GM23338 (cell line): ENCODE measurements at regions not wholly inside any gene's neighbourhood (a gene's known extent, or its start where the extent isn't known, plus 50 kb on each side); places are given as distances from the start of the nearest gene placed in this dataset.
"Not testable (repeated sequence)": the region's sequence is repeated elsewhere in the genome, so short reads cannot be mapped to it uniquely, and the experiment has no call there.

Source experiments
- ATAC-seq: fragments of 200-7000 bp; cut with Tn5 transposase; 3 replicates; pipeline ENCODE4 v1.9.1; 2020
- DNase-seq: peaks from one replicate; pipeline ENCODE4 v3.0.0-alpha.2; 2015; ENCODE audit warnings: low spot score
- H2AFZ ChIP-seq: fragments of 200-600 bp; sonication (generic); 2 replicates; pipeline ENCODE4 v1.8.0; 2016; ENCODE audit warnings: antibody characterized with exemption, mild to moderate bottlenecking, moderate library complexity
- H3F3A ChIP-seq: fragments of 200-600 bp; sonication (generic); replicated peaks from 2 replicates; pipeline ENCODE4 v1.8.0; 2017; ENCODE audit warnings: antibody characterized with exemption, mixed run types, low read depth
- H3K27ac ChIP-seq: fragments of 200-600 bp; sonication (generic); 2 replicates; pipeline ENCODE4 v1.6.1; 2016; ENCODE audit warnings: low read depth
- H3K27me3 ChIP-seq: fragments of 200-600 bp; sonication (generic); 2 replicates; pipeline ENCODE4 v1.8.0; 2016; ENCODE audit warnings: mild to moderate bottlenecking, mixed run types, moderate library complexity; ENCODE audit not compliant: insufficient read depth
- H3K36me3 ChIP-seq: fragments of 200-600 bp; sonication (generic); 2 replicates; pipeline ENCODE4 v1.8.0; 2016; ENCODE audit warnings: mild to moderate bottlenecking; ENCODE audit not compliant: insufficient read depth
- H3K4me1 ChIP-seq: fragments of 200-600 bp; sonication (generic); 2 replicates; pipeline ENCODE4 v1.8.0; 2016; ENCODE audit warnings: mild to moderate bottlenecking, moderate library complexity; ENCODE audit not compliant: insufficient read depth
- H3K4me2 ChIP-seq: fragments of 200-600 bp; sonication (generic); 2 replicates; pipeline ENCODE4 v1.7.1; 2017; ENCODE audit warnings: mixed run types
- H3K4me3 ChIP-seq: fragments of 200-600 bp; sonication (generic); 2 replicates; pipeline ENCODE4 v1.6.1; 2016; ENCODE audit warnings: mixed run types
- H3K79me2 ChIP-seq: fragments of 200-600 bp; sonication (generic); replicated peaks from 2 replicates; pipeline ENCODE4 v1.8.0; 2017; ENCODE audit warnings: mild to moderate bottlenecking; ENCODE audit not compliant: insufficient read depth
- H3K9me2 ChIP-seq: fragments of 200-600 bp; sonication (generic); 2 replicates; pipeline ENCODE4 v1.8.0; 2017; ENCODE audit not compliant: insufficient read depth
- H4K20me1 ChIP-seq: fragments of 200-600 bp; sonication (generic); replicated peaks from 2 replicates; pipeline ENCODE4 v1.8.0; 2017; ENCODE audit warnings: mild to moderate bottlenecking; ENCODE audit not compliant: insufficient read depth
- H3K27ac Mint-ChIP-seq: 2 replicates; pipeline ENCODE4 v1.8.0; 2020; ENCODE audit warnings: inconsistent platforms, mild to moderate bottlenecking, moderate library complexity, mixed read lengths
- H3K27me3 Mint-ChIP-seq: 3 replicates; pipeline ENCODE4 v1.8.0; 2022; ENCODE audit warnings: low read depth, mild to moderate bottlenecking, moderate library complexity, mixed read lengths, inconsistent platforms; ENCODE audit not compliant: insufficient read depth, poor library complexity
- H3K36me3 Mint-ChIP-seq: 3 replicates; pipeline ENCODE4 v1.8.0; 2021; ENCODE audit warnings: low read depth, mild to moderate bottlenecking, inconsistent platforms, moderate library complexity, mixed read lengths
- H3K4me1 Mint-ChIP-seq: 3 replicates; pipeline ENCODE4 v1.8.0; 2020; ENCODE audit warnings: mild to moderate bottlenecking, inconsistent platforms, mixed read lengths
- H3K4me3 Mint-ChIP-seq: 3 replicates; pipeline ENCODE4 v1.8.0; 2021; ENCODE audit warnings: moderate library complexity, mild to moderate bottlenecking, inconsistent platforms, mixed read lengths
- H3K9me3 Mint-ChIP-seq: 3 replicates; pipeline ENCODE4 v1.8.0; 2020; ENCODE audit warnings: moderate library complexity, mild to moderate bottlenecking, inconsistent platforms, mixed read lengths
- CTCF ChIP-seq, 2 experiments: fragments of 200-600 bp in 1 of 2; sonication (generic) in 1 of 2; conservative IDR thresholded peaks; 2 replicates each; pipeline versions ENCODE4 v1.5.1 to v1.6.1; 2016 to 2017; ENCODE audit warnings: antibody characterized with exemption in 2 of 2, low read depth in 2 of 2, mild to moderate bottlenecking in 2 of 2, moderate library complexity in 1 of 2
- EZH2 ChIP-seq: fragments of 200-600 bp; sonication (generic); IDR thresholded peaks from one replicate; pipeline ENCODE4 v1.8.0; 2017; ENCODE audit warnings: antibody characterized with exemption, mild to moderate bottlenecking, low read depth; ENCODE audit not compliant: unreplicated experiment
- JUNB ChIP-seq: IDR thresholded peaks from one replicate; pipeline ENCODE4 v1.6.1; 2016; ENCODE audit warnings: antibody characterized with exemption; ENCODE audit not compliant: unreplicated experiment
- NANOG ChIP-seq: IDR thresholded peaks from 2 replicates; pipeline ENCODE4 v1.6.1; 2016; ENCODE audit warnings: antibody characterized with exemption, borderline replicate concordance
- POLR2AphosphoS5 ChIP-seq: IDR thresholded peaks from 2 replicates; pipeline ENCODE4 v1.6.1; 2016; ENCODE audit warnings: antibody characterized with exemption, low read depth
- STAT1 ChIP-seq: IDR thresholded peaks from one replicate; pipeline ENCODE4 v1.6.1; 2016; ENCODE audit warnings: antibody characterized with exemption; ENCODE audit not compliant: unreplicated experiment
- ZNF114 ChIP-seq: fragments of 250-450 bp; sonication (Bioruptor Pico); IDR thresholded peaks from 2 replicates; pipeline ENCODE4 v1.5.0; 2020; ENCODE audit warnings: mild to moderate bottlenecking, moderate library complexity
- TF ChIP-seq, protein P1 (sequence below): IDR thresholded peaks from 2 replicates; pipeline ENCODE4 v1.6.1; 2016; ENCODE audit warnings: antibody characterized with exemption
- TF ChIP-seq, protein P2 (sequence below): IDR thresholded peaks from one replicate; pipeline ENCODE4 v1.6.1; 2018; ENCODE audit warnings: antibody characterized with exemption; ENCODE audit not compliant: unreplicated experiment

- TF ChIP-seq, protein P1, sequence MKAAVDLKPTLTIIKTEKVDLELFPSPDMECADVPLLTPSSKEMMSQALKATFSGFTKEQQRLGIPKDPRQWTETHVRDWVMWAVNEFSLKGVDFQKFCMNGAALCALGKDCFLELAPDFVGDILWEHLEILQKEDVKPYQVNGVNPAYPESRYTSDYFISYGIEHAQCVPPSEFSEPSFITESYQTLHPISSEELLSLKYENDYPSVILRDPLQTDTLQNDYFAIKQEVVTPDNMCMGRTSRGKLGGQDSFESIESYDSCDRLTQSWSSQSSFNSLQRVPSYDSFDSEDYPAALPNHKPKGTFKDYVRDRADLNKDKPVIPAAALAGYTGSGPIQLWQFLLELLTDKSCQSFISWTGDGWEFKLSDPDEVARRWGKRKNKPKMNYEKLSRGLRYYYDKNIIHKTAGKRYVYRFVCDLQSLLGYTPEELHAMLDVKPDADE = no peak
Observed at GRCh38 chr6:97977084-97977483, 694.1 kb upstream of the MMS22L start (continued).

GRCh38 chr6:97978855-97979271, 695.8 kb upstream of the MMS22L start:
- DNase-seq (peak; percentile 80), ATAC-seq (peak; percentile 96)
- Mint-ChIP-seq H3K9me3 (no peaks in the 10 kb centered on the region), H3K27ac (no peak overlapping the region), H3K36me3 (no peaks in the 10 kb centered on the region), H3K27me3 (peaks cover 2% of the 10 kb centered on the region), H3K4me3 (no peak overlapping the region), H3K4me1 (no peaks in the 10 kb centered on the region; the same call in 2 of the 3 replicates)
- TF ChIP-seq EZH2 (no peak), CTCF (conservative IDR thresholded peaks at IDR 0.05; ENCODE audit: low read depth in 2 of 2) (peak; percentile 69 to 74)
- Histone ChIP-seq H3K27ac (peak overlapping the region; percentile 51; the same call in 1 of the 2 replicates), H3K27me3 (no peaks in the 10 kb centered on the region), H4K20me1 (no peaks in the 10 kb centered on the region), H3K9me2 (no peaks in the 10 kb centered on the region), H3K36me3 (no peaks in the 10 kb centered on the region), H3K4me2 (no peak overlapping the region), H2AFZ (peak overlapping the region; percentile 30), H3K4me1 (no peaks in the 10 kb centered on the region), H3K4me3 (no peak overlapping the region), H3F3A (no peaks in the 10 kb centered on the region), H3K79me2 (no peaks in the 10 kb centered on the region)

DNA sequence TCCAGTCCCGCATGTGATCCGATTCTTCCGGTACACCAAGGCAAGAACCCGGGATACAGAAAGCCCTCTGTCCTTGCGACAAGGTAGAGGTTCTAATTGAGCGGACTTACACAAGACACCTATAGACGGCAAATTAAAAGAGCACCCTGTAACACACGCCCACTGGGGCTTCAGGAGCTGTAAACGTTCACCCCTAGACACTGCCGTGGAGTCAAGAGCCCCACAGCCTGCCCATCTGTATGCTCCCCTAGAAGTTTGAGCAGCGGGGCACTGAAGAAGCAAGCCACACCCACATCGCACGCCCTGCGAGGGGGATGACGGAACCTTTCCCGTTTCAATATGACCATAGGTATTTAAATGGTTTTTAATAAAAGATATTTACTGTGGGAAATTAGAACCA, 696.3 kb upstream of the MMS22L start:
- H3K9me2 ChIP-seq, H3K4me3 ChIP-seq, H3K4me2 ChIP-seq, H3K36me3 Mint-ChIP-seq, H3K4me3 Mint-ChIP-seq, H3K4me1 Mint-ChIP-seq, H3K4me1 ChIP-seq, H3K27me3 Mint-ChIP-seq, H3K27me3 ChIP-seq, H3K9me3 Mint-ChIP-seq, H3F3A ChIP-seq, H4K20me1 ChIP-seq, H3K79me2 ChIP-seq, DNase-seq, H3K36me3 ChIP-seq, H3K27ac Mint-ChIP-seq: not testable (repeated sequence)
- Histone ChIP-seq H2AFZ (peak overlapping the region; percentile 30), H3K27ac (peak overlapping the region; percentile 51; the same call in 1 of the 2 replicates)
- peak; percentile 57 for ATAC-seq

- H3K36me3 ChIP-seq = no peaks in the 10 kb centered on the region
- DNase-seq (no peak), ATAC-seq (no peak)
- H3K79me2 ChIP-seq = no peaks in the 10 kb centered on the region
- no peak overlapping the region for H2AFZ ChIP-seq
- no peak overlapping the region for H3K27ac ChIP-seq
- no peaks in the 10 kb centered on the region for H3K9me2 ChIP-seq
- Mint-ChIP-seq H3K27me3 (no peaks in the 10 kb centered on the region), H3K9me3 (no peaks in the 10 kb centered on the region), H3K4me3 (no peak overlapping the region), H3K36me3 (no peaks in the 10 kb centered on the region), H3K27ac (no peak overlapping the region), H3K4me1 (no peaks in the 10 kb centered on the region)
- no peaks in the 10 kb centered on the region for H3F3A ChIP-seq
- no peak overlapping the region for H3K4me2 ChIP-seq
- H3K4me3 ChIP-seq = no peak overlapping the region
- H3K27me3 ChIP-seq = no peaks in the 10 kb centered on the region
- H4K20me1 ChIP-seq = no peaks in the 10 kb centered on the region
- no peaks in the 10 kb centered on the region for H3K4me1 ChIP-seq
- TF ChIP-seq NANOG (no peak), ZNF114 (CRISPR knock-in tag) (no peak), POLR2AphosphoS5 (no peak), JUNB (no peak), STAT1 (no peak)
- TF ChIP-seq, protein P1 = no peak
- TF ChIP-seq, protein P2, sequence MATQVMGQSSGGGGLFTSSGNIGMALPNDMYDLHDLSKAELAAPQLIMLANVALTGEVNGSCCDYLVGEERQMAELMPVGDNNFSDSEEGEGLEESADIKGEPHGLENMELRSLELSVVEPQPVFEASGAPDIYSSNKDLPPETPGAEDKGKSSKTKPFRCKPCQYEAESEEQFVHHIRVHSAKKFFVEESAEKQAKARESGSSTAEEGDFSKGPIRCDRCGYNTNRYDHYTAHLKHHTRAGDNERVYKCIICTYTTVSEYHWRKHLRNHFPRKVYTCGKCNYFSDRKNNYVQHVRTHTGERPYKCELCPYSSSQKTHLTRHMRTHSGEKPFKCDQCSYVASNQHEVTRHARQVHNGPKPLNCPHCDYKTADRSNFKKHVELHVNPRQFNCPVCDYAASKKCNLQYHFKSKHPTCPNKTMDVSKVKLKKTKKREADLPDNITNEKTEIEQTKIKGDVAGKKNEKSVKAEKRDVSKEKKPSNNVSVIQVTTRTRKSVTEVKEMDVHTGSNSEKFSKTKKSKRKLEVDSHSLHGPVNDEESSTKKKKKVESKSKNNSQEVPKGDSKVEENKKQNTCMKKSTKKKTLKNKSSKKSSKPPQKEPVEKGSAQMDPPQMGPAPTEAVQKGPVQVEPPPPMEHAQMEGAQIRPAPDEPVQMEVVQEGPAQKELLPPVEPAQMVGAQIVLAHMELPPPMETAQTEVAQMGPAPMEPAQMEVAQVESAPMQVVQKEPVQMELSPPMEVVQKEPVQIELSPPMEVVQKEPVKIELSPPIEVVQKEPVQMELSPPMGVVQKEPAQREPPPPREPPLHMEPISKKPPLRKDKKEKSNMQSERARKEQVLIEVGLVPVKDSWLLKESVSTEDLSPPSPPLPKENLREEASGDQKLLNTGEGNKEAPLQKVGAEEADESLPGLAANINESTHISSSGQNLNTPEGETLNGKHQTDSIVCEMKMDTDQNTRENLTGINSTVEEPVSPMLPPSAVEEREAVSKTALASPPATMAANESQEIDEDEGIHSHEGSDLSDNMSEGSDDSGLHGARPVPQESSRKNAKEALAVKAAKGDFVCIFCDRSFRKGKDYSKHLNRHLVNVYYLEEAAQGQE = no peak
Observed at GRCh38 chr6:97989451-97989850, 706.4 kb upstream of the MMS22L start.
